Panc1 (cell line): ENCODE measurements at regions not wholly inside any gene's neighbourhood (a gene's known extent, or its start where the extent isn't known, plus 50 kb on each side); places are given as distances from the start of the nearest gene placed in this dataset.

Source experiments
- ATAC-seq: fragments of 200-7000 bp; cut with Tn5 transposase; 2 replicates; pipeline ENCODE4 v1.9.1; 2020; ENCODE audit warnings: mild to moderate bottlenecking, moderate library complexity
- BruUV-seq: library from RNA; stranded (reverse); fragments of 400-500 nt; replicated peaks from 2 replicates; lab custom pipeline; 2021; lab: Mats Ljungman, UMichigan
- CTCF ChIA-PET: fragments of 300-600 bp; sonication (Branson Sonifier 250); formaldehyde crosslinking; loops from one replicate; lab custom pipeline; 2022; ENCODE audit warnings: antibody characterized with exemption; lab: Charles Lee
- POLR2A ChIA-PET: fragments of 300-600 bp; sonication (Branson Sonifier 250); formaldehyde crosslinking; loops from one replicate; lab custom pipeline; 2022; ENCODE audit warnings: antibody characterized with exemption; lab: Charles Lee
- DNase-seq: peaks from one replicate; pipeline ENCODE4 v3.0.0-alpha.2; 2010; ENCODE audit warnings: low read depth, low spot score
- H3K27ac ChIP-seq: 2 replicates; pipeline ENCODE4 v1.5.1; 2011; ENCODE audit warnings: mild to moderate bottlenecking, low read length, inconsistent platforms
- H3K27me3 ChIP-seq: fragments of 200-500 bp; sonication (Bioruptor generic); 2 replicates; pipeline ENCODE4 v1.6.0; 2014; ENCODE audit warnings: low read length, inconsistent platforms; ENCODE audit not compliant: control insufficient read depth, insufficient read depth
- H3K36me3 ChIP-seq: fragments of 200-500 bp; sonication (Bioruptor generic); 2 replicates; pipeline ENCODE4 v1.5.1; 2014; ENCODE audit warnings: inconsistent platforms, mild to moderate bottlenecking, low read length, moderate library complexity; ENCODE audit not compliant: control insufficient read depth, insufficient read depth
- H3K4me1 ChIP-seq: 2 replicates; pipeline ENCODE4 v1.5.1; 2011; ENCODE audit warnings: inconsistent platforms, mild to moderate bottlenecking, low read length, moderate library complexity; ENCODE audit not compliant: control insufficient read depth, insufficient read depth
- H3K4me3 ChIP-seq, 2 experiments: 2 replicates each; pipeline ENCODE4 v1.5.1; 2011 to 2012; ENCODE audit warnings: low read depth in 2 of 2, low read length in 2 of 2, mild to moderate bottlenecking in 2 of 2, inconsistent platforms in 1 of 2, moderate library complexity in 1 of 2
- H3K9me3 ChIP-seq: fragments of 200-500 bp; sonication (Bioruptor generic); 2 replicates; pipeline ENCODE4 v1.5.1; 2014; ENCODE audit warnings: low read depth, mild to moderate bottlenecking, inconsistent platforms, low read length, moderate library complexity; ENCODE audit not compliant: control insufficient read depth, insufficient read depth
- POLR2AphosphoS5 ChIP-seq: IDR thresholded peaks from 2 replicates; pipeline ENCODE4 v1.6.1; 2012; ENCODE audit warnings: mild to moderate bottlenecking, low read depth, low read length, moderate library complexity
- REST ChIP-seq, 2 experiments: IDR thresholded peaks; 2 replicates each; pipeline ENCODE4 v1.6.1; 2011 to 2012; ENCODE audit warnings: low read depth in 2 of 2, control low read depth in 1 of 2, low read length in 1 of 2, mild to moderate bottlenecking in 1 of 2, moderate library complexity in 1 of 2; ENCODE audit not compliant: insufficient read depth in 1 of 2
- SIN3A ChIP-seq: IDR thresholded peaks from 2 replicates; pipeline ENCODE4 v1.6.1; 2012; ENCODE audit warnings: low read depth, mild to moderate bottlenecking, low read length, moderate library complexity, borderline replicate concordance; ENCODE audit not compliant: insufficient read depth
- TCF7L2 ChIP-seq: IDR thresholded peaks from 2 replicates; pipeline ENCODE4 v1.6.1; 2011; ENCODE audit warnings: mild to moderate bottlenecking, low read depth, low read length, inconsistent platforms
- in situ Hi-C: cut with HindIII; loops from 2 replicates; pipeline ENCODE4 v1.10.0; 2016; ENCODE audit warnings: low sequenced_read_pairs, low pct_unique_long_range_greater_than_20kb
- intact Hi-C: fragments of 100-400 bp; cut with micrococcal nuclease; formaldehyde crosslinking; loops from one replicate; pipeline ENCODE4 v1.10.0; 2022; ENCODE audit not compliant: unreplicated experiment
- TF ChIP-seq, protein P1 (sequence below): fragments of 450-650 bp; IDR thresholded peaks from 2 replicates; pipeline ENCODE4 v1.5.1; 2017; ENCODE audit warnings: mild to moderate bottlenecking

GRCh38 chr2:222055328-222055727 is 243.5 kb downstream of the PAX3 start:
- Histone ChIP-seq H3K4me1 (no peaks in the 10 kb centered on the region), H3K9me3 (no peaks in the 10 kb centered on the region), H3K27ac (no peak overlapping the region), H3K4me3 (no peak overlapping the region), H3K36me3 (no peaks in the 10 kb centered on the region), H3K27me3 (peaks cover 2% of the 10 kb centered on the region)
- POLR2A ChIA-PET, result no interaction called here
- ATAC-seq, result no peak
- no peak for TF ChIP-seq POLR2AphosphoS5
- TF ChIP-seq SIN3A, result no peak
- TF ChIP-seq REST (IDR thresholded peaks at IDR 0.05; ENCODE audit: insufficient read depth in 1 of 2, low read depth in 2 of 2, low read length in 1 of 2), result no peak
- TF ChIP-seq TCF7L2, result no peak
- TF ChIP-seq, protein P1, sequence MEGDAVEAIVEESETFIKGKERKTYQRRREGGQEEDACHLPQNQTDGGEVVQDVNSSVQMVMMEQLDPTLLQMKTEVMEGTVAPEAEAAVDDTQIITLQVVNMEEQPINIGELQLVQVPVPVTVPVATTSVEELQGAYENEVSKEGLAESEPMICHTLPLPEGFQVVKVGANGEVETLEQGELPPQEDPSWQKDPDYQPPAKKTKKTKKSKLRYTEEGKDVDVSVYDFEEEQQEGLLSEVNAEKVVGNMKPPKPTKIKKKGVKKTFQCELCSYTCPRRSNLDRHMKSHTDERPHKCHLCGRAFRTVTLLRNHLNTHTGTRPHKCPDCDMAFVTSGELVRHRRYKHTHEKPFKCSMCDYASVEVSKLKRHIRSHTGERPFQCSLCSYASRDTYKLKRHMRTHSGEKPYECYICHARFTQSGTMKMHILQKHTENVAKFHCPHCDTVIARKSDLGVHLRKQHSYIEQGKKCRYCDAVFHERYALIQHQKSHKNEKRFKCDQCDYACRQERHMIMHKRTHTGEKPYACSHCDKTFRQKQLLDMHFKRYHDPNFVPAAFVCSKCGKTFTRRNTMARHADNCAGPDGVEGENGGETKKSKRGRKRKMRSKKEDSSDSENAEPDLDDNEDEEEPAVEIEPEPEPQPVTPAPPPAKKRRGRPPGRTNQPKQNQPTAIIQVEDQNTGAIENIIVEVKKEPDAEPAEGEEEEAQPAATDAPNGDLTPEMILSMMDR, result no peak
- no peak for DNase-seq
- intact Hi-C loops, result loop anchor here (5.0 kb wide), 2 partner anchors 267 to 507 kb away; a partner anchor contains a TSS
- CTCF ChIA-PET, result no interaction called here
- no TSS peak for BruUV-seq
- in situ Hi-C loops, result no loop called here

DNA sequence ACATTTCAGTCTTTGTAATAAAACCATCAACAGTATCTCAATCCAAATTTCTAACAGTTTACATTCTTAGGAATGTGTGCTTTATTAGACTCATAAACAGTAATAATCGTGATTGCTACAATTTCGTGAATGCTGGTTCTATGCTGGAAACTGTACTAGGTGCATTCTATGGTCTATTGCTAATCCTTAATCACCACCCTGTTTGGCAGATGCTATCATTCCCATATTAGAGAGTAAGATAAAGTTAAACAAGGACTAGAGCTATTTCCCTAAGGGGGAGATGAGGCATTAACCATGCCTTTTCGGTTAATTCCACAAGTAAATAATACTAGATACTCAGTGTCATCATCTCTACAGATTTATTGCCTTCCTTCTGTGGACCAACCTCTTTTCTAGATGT is 244.0 kb downstream of the PAX3 start:
- ChIA-PET CTCF (no interaction called here), POLR2A (no interaction called here)
- peaks cover 2% of the 10 kb centered on the region for H3K27me3 ChIP-seq
- no peak for DNase-seq
- H3K36me3 ChIP-seq, result no peaks in the 10 kb centered on the region
- no peaks in the 10 kb centered on the region for H3K4me1 ChIP-seq
- intact Hi-C loops (loop anchor here (5.0 kb wide), 2 partner anchors 267 to 507 kb away; a partner anchor contains a TSS), in situ Hi-C loops (no loop called here)
- H3K9me3 ChIP-seq, result no peaks in the 10 kb centered on the region
- TF ChIP-seq, protein P1, result no peak
- TF ChIP-seq POLR2AphosphoS5, result no peak
- TF ChIP-seq REST (IDR thresholded peaks at IDR 0.05; ENCODE audit: insufficient read depth in 1 of 2, low read depth in 2 of 2, low read length in 1 of 2), result no peak
- no peak for TF ChIP-seq TCF7L2
- TF ChIP-seq SIN3A, result no peak
- no peak overlapping the region for H3K4me3 ChIP-seq
- no TSS peak for BruUV-seq
- ATAC-seq, result no peak
- no peak overlapping the region for H3K27ac ChIP-seq
